Prostate gland (tissue), 2 donors: ENCODE measurements at regions not wholly inside any gene's neighbourhood (a gene's known extent, or its start where the extent isn't known, plus 50 kb on each side); places are given as distances from the start of the nearest gene placed in this dataset.

ENCODE experiments used
- DNase-seq: peaks from one replicate; pipeline ENCODE4 v3.0.0-alpha.2; 2019; ENCODE audit warnings: low spot score
- H3K27ac ChIP-seq, 2 donors: fragments of 200-600 bp; sonication (generic); 2 replicates each; pipeline ENCODE4 v1.5.1; 2017 to 2019
- H3K27me3 ChIP-seq: fragments of 200-600 bp; sonication (generic); replicated peaks from 2 replicates; pipeline ENCODE4 v1.5.1; 2019; ENCODE audit not compliant: insufficient read depth
- H3K36me3 ChIP-seq, 2 donors: fragments of 200-600 bp; sonication (generic); 1 replicate in 1 of 2; 2 replicates in 1 of 2; pipeline versions ENCODE4 v1.5.1 to v1.8.1; 2017 to 2019
- H3K4me1 ChIP-seq: fragments of 200-600 bp; sonication (generic); replicated peaks from 2 replicates; pipeline ENCODE4 v1.5.1; 2019
- H3K4me3 ChIP-seq, 2 donors: fragments of 200-600 bp; sonication (generic); 2 replicates each; pipeline ENCODE4 v1.5.1; 2017 to 2019
- H3K9me3 ChIP-seq: fragments of 200-600 bp; sonication (generic); 2 replicates; pipeline ENCODE4 v1.5.1; 2017
- CTCF ChIP-seq, 4 experiments: fragments of 200-600 bp in 2 of 4; fragments of 450-650 bp in 2 of 4; sonication (generic) in 2 of 4; IDR thresholded peaks; 1 replicate in 3 of 4; 2 replicates in 1 of 4; pipeline ENCODE4 v1.5.1; 2016 to 2019; ENCODE audit warnings: antibody characterized with exemption in 4 of 4, mild to moderate bottlenecking in 2 of 4, moderate library complexity in 2 of 4
- POLR2A ChIP-seq: fragments of 450-650 bp; IDR thresholded peaks from one replicate; pipeline ENCODE4 v1.6.1; 2016; ENCODE audit warnings: antibody characterized with exemption, mild to moderate bottlenecking
- POLR2AphosphoS5 ChIP-seq: sonication (generic); formaldehyde crosslinking; IDR thresholded peaks from one replicate; pipeline ENCODE4 v1.6.1; 2017; ENCODE audit warnings: antibody characterized with exemption
- WGBS: methylation state at CpG from one replicate; pipeline ENCODE4 v1.1.5; 2018; 5-methylcytosine and 5-hydroxymethylcytosine counted together
- intact Hi-C: fragments of 100-400 bp; cut with DNase I; formaldehyde crosslinking; loops from one replicate; pipeline ENCODE4 v1.14.2; 2022

- 90% methylated on average over 5 of the region's 5 CpGs for WGBS
- Histone ChIP-seq H3K27ac (no peak overlapping the region), H3K27me3 (no peaks in the 10 kb centered on the region), H3K4me3 (no peak overlapping the region), H3K4me1 (no peaks in the 10 kb centered on the region), H3K9me3 (no peaks in the 10 kb centered on the region), H3K36me3 (no peaks in the 10 kb centered on the region)
- no peak for DNase-seq
- TF ChIP-seq CTCF (IDR thresholded peaks at IDR 0.05) (no peak), POLR2AphosphoS5 (no peak), POLR2A (no peak)
- intact Hi-C loops = no loop called here
Observed at GRCh38 chr13:34046457-34046856, 228.5 kb downstream of the RFC3 start.

GRCh38 chr13:34048652-34049051 is 230.7 kb downstream of the RFC3 start:
- H3K4me3 ChIP-seq = no peak overlapping the region
- no peak overlapping the region for H3K27ac ChIP-seq
- intact Hi-C loops = no loop called here
- WGBS = 62% methylated on average over 2 of the region's 2 CpGs
- H3K36me3 ChIP-seq = no peaks in the 10 kb centered on the region
- H3K27me3 ChIP-seq = no peaks in the 10 kb centered on the region
- DNase-seq = no peak
- H3K4me1 ChIP-seq = no peaks in the 10 kb centered on the region
- TF ChIP-seq POLR2AphosphoS5 = no peak
- no peak for TF ChIP-seq CTCF (IDR thresholded peaks at IDR 0.05)
- no peak for TF ChIP-seq POLR2A
- no peaks in the 10 kb centered on the region for H3K9me3 ChIP-seq

GRCh38 chr13:34056733-34057258 is 238.8 kb downstream of the RFC3 start:
- WGBS = 90% methylated on average over 1 of the region's 1 CpG
- intact Hi-C loops = no loop called here
- no peaks in the 10 kb centered on the region for H3K4me1 ChIP-seq
- no peak for DNase-seq
- H3K36me3 ChIP-seq = no peaks in the 10 kb centered on the region
- no peaks in the 10 kb centered on the region for H3K9me3 ChIP-seq
- no peak for TF ChIP-seq POLR2A
- no peak for TF ChIP-seq POLR2AphosphoS5
- TF ChIP-seq CTCF (IDR thresholded peaks at IDR 0.05) = no peak
- no peak overlapping the region for H3K27ac ChIP-seq
- no peaks in the 10 kb centered on the region for H3K27me3 ChIP-seq
- H3K4me3 ChIP-seq = no peak overlapping the region

GRCh38 chr13:34064456-34065205 is 246.7 kb downstream of the RFC3 start:
- TF ChIP-seq POLR2AphosphoS5 = no peak
- TF ChIP-seq POLR2A = no peak
- TF ChIP-seq CTCF (IDR thresholded peaks at IDR 0.05) = no peak
- no peak overlapping the region for H3K27ac ChIP-seq
- 68% methylated on average over 2 of the region's 2 CpGs for WGBS
- H3K27me3 ChIP-seq = no peaks in the 10 kb centered on the region
- intact Hi-C loops = no loop called here
- no peak overlapping the region for H3K4me3 ChIP-seq
- DNase-seq = no peak
- no peaks in the 10 kb centered on the region for H3K4me1 ChIP-seq
- no peaks in the 10 kb centered on the region for H3K36me3 ChIP-seq
- no peaks in the 10 kb centered on the region for H3K9me3 ChIP-seq

GRCh38 chr13:34065928-34066327 is 248.0 kb downstream of the RFC3 start:
- no peak for TF ChIP-seq POLR2A
- TF ChIP-seq POLR2AphosphoS5 = no peak
- TF ChIP-seq CTCF (IDR thresholded peaks at IDR 0.05) = no peak
- Histone ChIP-seq H3K27me3 (no peaks in the 10 kb centered on the region), H3K36me3 (no peaks in the 10 kb centered on the region), H3K4me3 (no peak overlapping the region), H3K9me3 (no peaks in the 10 kb centered on the region), H3K27ac (no peak overlapping the region), H3K4me1 (no peaks in the 10 kb centered on the region)
- intact Hi-C loops = no loop called here
- no peak for DNase-seq
- WGBS = 93% methylated on average over 2 of the region's 2 CpGs
